Stimulated activated naive CD4-positive, alpha-beta T cell (primary cell): ENCODE measurements at regions not wholly inside any gene's neighbourhood (a gene's known extent, or its start where the extent isn't known, plus 50 kb on each side); places are given as distances from the start of the nearest gene placed in this dataset.
"Not testable (repeated sequence)": the region's sequence is repeated elsewhere in the genome, so short reads cannot be mapped to it uniquely, and the experiment has no call there.

Source experiments
- DNase-seq, 6 experiments: peaks; one replicate each; lab custom pipeline; 2025; lab: John Stamatoyannopoulos, UW

GRCh38 chr12:124218650-124219049 is 76.2 kb upstream of the RFLNA start:
- DNase-seq, result not testable (repeated sequence)

GRCh38 chr12:124222368-124223245 is 72.3 kb upstream of the RFLNA start:
- no peak for DNase-seq

DNA sequence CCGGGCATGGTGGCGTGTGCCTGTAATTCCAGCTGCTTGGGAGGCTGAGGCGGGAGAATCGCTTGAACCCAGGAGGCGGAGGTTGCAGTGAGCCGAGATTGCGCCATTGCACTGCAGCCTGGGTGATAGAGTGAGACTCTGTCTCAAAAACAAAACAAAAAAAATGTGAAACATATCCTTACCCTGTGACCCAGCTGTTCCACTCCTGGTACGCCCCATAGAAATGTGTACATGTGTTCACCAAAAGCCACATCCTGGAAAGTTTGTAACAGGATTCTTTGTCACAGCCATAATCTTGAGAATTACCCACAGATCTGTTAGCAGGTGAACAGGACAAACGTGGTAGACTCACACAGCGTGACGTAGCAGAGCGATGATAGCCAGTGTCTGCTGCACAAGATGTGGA is 71.2 kb upstream of the RFLNA start:
- peak in 1 of 6 experiments; percentile 31 for DNase-seq

DNA sequence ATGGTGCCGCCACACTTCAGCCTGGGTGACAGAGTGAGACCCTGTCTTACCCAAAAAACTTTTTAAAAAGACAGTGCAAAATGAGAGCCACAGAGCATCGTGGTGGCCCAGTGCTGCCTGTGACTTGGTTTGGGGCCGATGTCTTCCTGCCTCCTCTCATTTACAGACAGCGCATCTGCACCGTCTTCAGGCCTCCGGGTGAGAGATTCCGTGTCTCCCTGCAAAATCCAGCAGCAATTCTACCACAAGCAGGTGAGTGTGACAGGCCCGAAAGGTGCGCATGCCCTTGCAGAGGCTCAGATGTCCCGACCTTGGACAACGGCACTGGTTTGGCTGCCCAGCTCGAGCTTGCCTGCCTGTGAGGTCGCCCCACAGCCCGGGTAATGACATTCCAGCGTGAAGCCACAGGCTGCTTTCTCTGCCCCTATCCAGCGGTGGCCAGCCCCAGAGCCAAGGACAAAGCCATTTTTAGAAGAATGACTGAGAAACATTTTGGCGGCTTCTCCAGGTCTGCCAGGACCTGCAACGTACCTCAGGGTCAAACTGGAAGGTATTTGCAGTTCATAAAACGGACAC is 70.3 kb upstream of the RFLNA start:
- no peak for DNase-seq

GRCh38 chr12:124225730-124226129 is 69.2 kb upstream of the RFLNA start:
- no peak for DNase-seq

- DNase-seq, result no peak
These were observed 66.8 kb upstream of the RFLNA start for GRCh38 chr12:124227951-124228711.

DNA sequence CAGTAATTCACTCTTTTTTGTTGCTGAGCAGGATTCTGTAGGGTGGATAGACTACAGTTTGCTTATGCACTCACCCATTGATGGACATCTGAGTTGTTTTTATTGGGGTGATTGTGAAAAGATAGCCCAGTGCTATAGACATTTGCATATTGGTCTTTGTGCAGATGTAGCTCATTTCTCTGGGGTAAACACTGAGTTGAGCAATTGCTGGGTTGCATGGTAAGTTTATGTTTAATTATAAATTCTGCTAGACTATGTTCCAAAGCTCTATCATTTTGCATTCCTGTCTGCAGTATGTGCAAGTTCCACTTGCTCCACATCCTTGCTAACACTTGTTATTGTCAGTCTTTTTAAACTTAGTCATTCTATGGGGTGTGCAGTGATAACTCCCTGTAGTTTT is 65.4 kb upstream of the RFLNA start:
- DNase-seq, result no peak

GRCh38 chr12:124230117-124230757 is 64.7 kb upstream of the RFLNA start:
- DNase-seq, result no peak

GRCh38 chr12:124230789-124231188 is 64.1 kb upstream of the RFLNA start:
- no peak for DNase-seq

GRCh38 chr12:124231980-124232653 is 62.8 kb upstream of the RFLNA start:
- DNase-seq, result no peak

- no peak for DNase-seq
These were observed 62.3 kb upstream of the RFLNA start for GRCh38 chr12:124232654-124232987.

DNA sequence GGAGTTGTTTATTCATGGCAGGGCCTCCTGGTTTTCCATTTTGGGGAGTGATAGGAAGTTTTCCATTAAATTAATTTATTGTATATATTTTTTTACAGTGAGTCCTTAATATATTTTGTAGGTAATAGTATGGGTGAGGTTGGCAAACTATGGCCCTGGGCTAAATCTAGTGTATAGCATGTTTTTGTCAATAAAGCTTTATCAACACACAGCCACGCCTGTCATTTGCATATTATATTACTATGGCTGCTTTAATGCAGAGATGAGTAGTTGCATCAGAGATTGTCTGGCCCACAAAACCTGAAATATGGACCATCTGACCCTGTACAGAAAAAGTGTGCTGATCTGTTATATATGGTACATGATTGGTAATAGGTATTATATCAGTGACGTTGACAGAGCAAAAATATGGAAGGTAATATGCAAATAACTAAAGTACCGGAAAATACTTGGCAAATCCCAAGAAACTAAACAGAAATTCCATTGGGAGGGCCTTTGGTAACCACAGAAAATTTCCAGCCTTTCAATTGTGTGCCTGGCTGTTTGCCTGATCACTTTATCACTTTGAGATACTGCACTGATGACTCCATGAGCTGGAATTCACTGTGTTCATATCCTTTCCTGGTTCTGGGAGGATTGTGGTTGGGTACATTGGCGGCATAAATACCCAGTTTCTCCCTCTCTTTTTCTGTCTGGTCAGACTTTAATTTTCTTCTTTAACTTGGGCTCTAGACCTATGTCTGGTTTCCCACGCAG is 61.7 kb upstream of the RFLNA start:
- no peak for DNase-seq

- DNase-seq, result no peak
These were observed 60.9 kb upstream of the RFLNA start for GRCh38 chr12:124233846-124234640.

DNA sequence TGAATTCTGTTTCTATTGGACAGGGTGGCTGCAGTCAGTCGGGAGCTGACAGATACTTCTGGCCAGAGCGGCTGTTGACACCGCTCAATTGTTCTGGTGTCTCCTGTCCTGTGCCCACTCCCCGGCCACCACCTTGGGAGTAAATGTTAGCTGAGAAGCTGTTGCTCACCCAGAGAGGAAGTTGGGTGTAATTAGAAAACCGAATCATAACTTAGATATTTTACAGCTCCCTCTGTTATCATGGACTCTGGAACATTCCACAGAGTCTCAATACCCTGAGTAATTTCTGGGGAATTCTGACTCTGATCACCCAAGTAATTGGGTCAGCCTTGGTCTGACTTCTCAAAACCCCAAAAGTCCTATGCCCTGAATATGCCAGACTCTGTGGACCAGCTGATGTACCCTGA is 58.3 kb upstream of the RFLNA start:
- no peak for DNase-seq

- no peak for DNase-seq
These were observed 56.0 kb upstream of the RFLNA start for GRCh38 chr12:124238886-124239285.

GRCh38 chr12:124240493-124240892 is 54.4 kb upstream of the RFLNA start:
- no peak for DNase-seq

DNA sequence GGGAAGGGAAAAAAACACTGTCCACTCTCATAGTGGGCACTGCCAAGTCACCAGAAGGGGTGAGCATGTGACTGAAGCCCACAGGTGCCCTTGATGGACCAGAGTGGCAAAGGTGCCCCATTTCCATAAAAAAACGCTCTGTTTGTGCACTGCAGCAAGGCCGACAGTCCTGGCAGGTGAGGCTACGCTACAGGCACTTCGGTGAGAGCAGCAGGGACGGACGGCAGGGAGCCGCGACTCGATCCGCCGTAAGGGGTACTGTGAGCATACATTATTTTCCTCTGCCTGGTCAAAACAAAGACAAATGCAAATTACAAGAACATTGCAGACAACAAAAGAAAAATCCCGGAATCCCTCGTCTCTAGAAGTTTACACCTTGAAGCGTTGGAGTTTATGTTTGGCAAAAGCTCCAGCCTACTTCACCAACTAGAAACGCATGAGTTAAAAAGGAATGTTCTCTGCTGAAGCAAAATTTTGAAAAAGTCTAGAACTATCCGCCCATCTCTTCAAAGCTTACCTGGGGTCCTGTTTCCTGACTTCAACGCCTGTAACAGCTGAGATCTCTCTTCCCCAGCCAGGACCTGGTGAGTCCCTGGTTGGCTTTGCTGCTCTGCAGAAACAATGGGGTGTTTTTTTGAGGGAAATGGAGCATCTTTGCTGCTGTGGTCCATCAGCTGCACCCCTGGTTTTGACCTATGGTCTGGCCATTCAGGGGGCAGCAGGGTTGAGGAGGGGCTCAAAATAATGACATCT is 52.9 kb upstream of the RFLNA start:
- DNase-seq, result no peak

GRCh38 chr12:124242529-124243065 is 52.3 kb upstream of the RFLNA start:
- no peak for DNase-seq

DNA sequence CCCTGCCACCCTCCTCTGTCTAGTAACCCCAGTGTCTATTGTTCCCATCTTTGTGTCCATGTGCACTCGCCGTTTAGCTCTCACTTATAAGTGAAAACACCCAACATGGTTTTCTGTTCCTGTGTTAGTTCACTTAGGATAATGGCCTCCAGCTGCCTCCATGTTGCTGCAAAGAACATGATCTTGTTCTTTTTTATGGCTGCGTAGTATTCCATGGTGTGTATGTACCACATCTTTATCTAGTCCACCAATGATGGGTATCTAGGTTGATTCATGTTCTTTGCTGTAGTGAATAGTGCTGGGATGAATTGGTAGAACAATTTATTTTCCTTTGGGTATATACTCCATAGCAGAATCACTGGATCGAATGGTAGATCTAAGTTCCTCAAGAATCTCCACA is 51.0 kb upstream of the RFLNA start:
- DNase-seq, result no peak
